ENCODE measurements at regions not wholly inside any gene's neighbourhood (a gene's known extent, or its start where the extent isn't known, plus 50 kb on each side); places are given as distances from the start of the nearest gene placed in this dataset.

- DNase-seq, result no peak
- H3K4me1 ChIP-seq, result no peaks in the 10 kb centered on the region
- no peaks in the 10 kb centered on the region for H3K9me3 ChIP-seq
- no peaks in the 10 kb centered on the region for H3K27me3 ChIP-seq
- TF ChIP-seq EP300 (IDR thresholded peaks at IDR 0.05) (no peak), POLR2A (IDR thresholded peaks at IDR 0.05) (no peak), POLR2AphosphoS5 (IDR thresholded peaks at IDR 0.05) (no peak), CTCF (IDR thresholded peaks at IDR 0.05) (no peak)
- H3K36me3 ChIP-seq, result no peaks in the 10 kb centered on the region
- ATAC-seq (ENCODE audit: low FRiP score in 2 of 2), result no peak
- no peak overlapping the region for H3K4me3 ChIP-seq
- H3K27ac ChIP-seq, result no peak overlapping the region
Observed at GRCh38 chrX:7316280-7316679, 168.3 kb upstream of the PUDP start.

- DNase-seq (no peak), ATAC-seq (ENCODE audit: low FRiP score in 2 of 2) (no peak)
- WGBS, 2 donors, result 88 to 100% methylated on average over 3 to 4 of the region's 4 CpGs
- no peaks in the 10 kb centered on the region for H3K36me3 ChIP-seq
- no peak overlapping the region for H3K27ac ChIP-seq
- no peak for TF ChIP-seq POLR2AphosphoS5 (IDR thresholded peaks at IDR 0.05)
- no peak for TF ChIP-seq CTCF (IDR thresholded peaks at IDR 0.05)
- no peak for TF ChIP-seq POLR2A (IDR thresholded peaks at IDR 0.05)
- no peak for TF ChIP-seq EP300 (IDR thresholded peaks at IDR 0.05)
- H3K4me1 ChIP-seq, result no peaks in the 10 kb centered on the region
- no peaks in the 10 kb centered on the region for H3K9me3 ChIP-seq
- no peak overlapping the region for H3K4me3 ChIP-seq
- no peaks in the 10 kb centered on the region for H3K27me3 ChIP-seq
Observed at GRCh38 chrX:7314425-7314824, 166.5 kb upstream of the PUDP start.

- H3K9me3 ChIP-seq, result no peaks in the 10 kb centered on the region
- no peaks in the 10 kb centered on the region for H3K4me1 ChIP-seq
- ATAC-seq (ENCODE audit: low FRiP score in 2 of 2), result no peak
- TF ChIP-seq POLR2AphosphoS5 (IDR thresholded peaks at IDR 0.05), result no peak
- TF ChIP-seq EP300 (IDR thresholded peaks at IDR 0.05), result no peak
- TF ChIP-seq CTCF (IDR thresholded peaks at IDR 0.05), result no peak
- TF ChIP-seq POLR2A (IDR thresholded peaks at IDR 0.05), result no peak
- H3K27me3 ChIP-seq, result no peaks in the 10 kb centered on the region
- peaks cover 0 to 9% (median 0%) of the 10 kb centered on the region in 4 donors for H3K36me3 ChIP-seq
- no peak for DNase-seq
- WGBS, 2 donors, result 96 to 100% methylated on average over 1 of the region's 1 CpG
- no peak overlapping the region for H3K27ac ChIP-seq
- H3K4me3 ChIP-seq, result no peak overlapping the region
Observed at GRCh38 chrX:7307720-7308119, 159.8 kb upstream of the PUDP start.

GRCh38 chrX:7294483-7294882, 146.5 kb upstream of the PUDP start:
- TF ChIP-seq CTCF (IDR thresholded peaks at IDR 0.05), result no peak
- no peak for TF ChIP-seq POLR2A (IDR thresholded peaks at IDR 0.05)
- no peak for TF ChIP-seq EP300 (IDR thresholded peaks at IDR 0.05)
- TF ChIP-seq POLR2AphosphoS5 (IDR thresholded peaks at IDR 0.05), result no peak
- Histone ChIP-seq H3K4me3 (no peak overlapping the region), H3K27ac (no peak overlapping the region), H3K36me3 (no peaks in the 10 kb centered on the region), H3K4me1 (no peaks in the 10 kb centered on the region), H3K9me3 (no peaks in the 10 kb centered on the region), H3K27me3 (no peaks in the 10 kb centered on the region)
- DNase-seq (no peak), ATAC-seq (ENCODE audit: low FRiP score in 2 of 2) (no peak)
- WGBS, 2 donors, result 72 to 74% methylated on average over 1 of the region's 1 CpG

- TF ChIP-seq POLR2A (IDR thresholded peaks at IDR 0.05) (no peak), CTCF (IDR thresholded peaks at IDR 0.05) (no peak), EP300 (IDR thresholded peaks at IDR 0.05) (no peak), POLR2AphosphoS5 (IDR thresholded peaks at IDR 0.05) (no peak)
- no peak for DNase-seq
- Histone ChIP-seq H3K4me1 (no peaks in the 10 kb centered on the region), H3K9me3 (no peaks in the 10 kb centered on the region), H3K36me3 (no peaks in the 10 kb centered on the region), H3K27ac (no peak overlapping the region), H3K27me3 (no peaks in the 10 kb centered on the region), H3K4me3 (no peak overlapping the region)
- no peak for ATAC-seq (ENCODE audit: low FRiP score in 2 of 2)
- 76 to 77% methylated on average over 6 of the region's 6 CpGs for WGBS, 2 donors
Observed at GRCh38 chrX:7286168-7286837, 138.3 kb upstream of the PUDP start.
